Heart left ventricle (tissue), 16 donors: ENCODE measurements at regions not wholly inside any gene's neighbourhood (a gene's known extent, or its start where the extent isn't known, plus 50 kb on each side); places are given as distances from the start of the nearest gene placed in this dataset.

ENCODE experiments used
- ATAC-seq, 4 donors: fragments of 200-7000 bp; cut with Tn5 transposase; one replicate each; pipeline ENCODE4 v1.9.1; 2020 to 2022; ENCODE audit warnings: moderate library complexity in 4 of 4, mild to moderate bottlenecking in 3 of 4, moderate number of reproducible peaks in 1 of 4
- DNase-seq, 5 donors: peaks; one replicate each; pipeline ENCODE4 v3.0.0-alpha.2; 2020
- H3K27ac ChIP-seq, 12 donors: fragments of 200-600 bp; sonication (generic) in 4 of 12; one replicate each; pipeline versions ENCODE4 v1.5.0 to v1.8.0; 2016 to 2022; ENCODE audit warnings: mild to moderate bottlenecking in 2 of 12
- H3K27me3 ChIP-seq, 9 donors: fragments of 200-600 bp; sonication (generic) in 2 of 9; one replicate each; pipeline versions ENCODE4 v1.5.1 to v1.8.0; 2016 to 2022; ENCODE audit warnings: mild to moderate bottlenecking in 3 of 9
- H3K36me3 ChIP-seq, 9 donors: fragments of 200-600 bp; sonication (generic) in 2 of 9; one replicate each; pipeline versions ENCODE4 v1.5.0 to v1.8.0; 2018 to 2022; ENCODE audit warnings: mild to moderate bottlenecking in 2 of 9
- H3K4me1 ChIP-seq, 12 donors: fragments of 200-600 bp; sonication (generic) in 4 of 12; one replicate each; pipeline versions ENCODE4 v1.5.0 to v1.8.0; 2016 to 2022; ENCODE audit warnings: mild to moderate bottlenecking in 3 of 12
- H3K4me3 ChIP-seq, 12 donors: fragments of 200-600 bp; sonication (generic) in 4 of 12; one replicate each; pipeline versions ENCODE4 v1.5.0 to v1.8.0; 2017 to 2022; ENCODE audit warnings: mild to moderate bottlenecking in 9 of 12, moderate library complexity in 4 of 12
- H3K9me3 ChIP-seq, 12 donors: fragments of 200-600 bp; sonication (generic) in 4 of 12; one replicate each; pipeline versions ENCODE4 v1.5.0 to v1.8.0; 2016 to 2022; ENCODE audit warnings: mild to moderate bottlenecking in 1 of 12
- POLR2A ChIP-seq, 2 donors: fragments of 450-650 bp; IDR thresholded peaks; one replicate each; pipeline ENCODE4 v1.6.1; 2017; ENCODE audit warnings: antibody characterized with exemption in 2 of 2, mild to moderate bottlenecking in 2 of 2, moderate library complexity in 2 of 2
- WGBS, 4 donors: extraction: QIAGEN DNeasy Blood & Tissue Kit in 2 of 4; methylation state at CpG; one replicate each; pipeline versions ENCODE4 v1.1.5 to v1.1.7; 2013 to 2018; 5-methylcytosine and 5-hydroxymethylcytosine counted together
- intact Hi-C, 10 donors: fragments of 100-400 bp; cut with DNase I; formaldehyde crosslinking; loops; one replicate each; pipeline versions ENCODE4 v1.11.1 to v1.14.2; 2022
- TF ChIP-seq, protein P1 (sequence below), 12 donors: fragments of 200-600 bp; sonication (generic) in 4 of 12; IDR thresholded peaks; one replicate each; pipeline versions ENCODE4 v1.5.0 to v1.8.0; 2018 to 2022; ENCODE audit warnings: antibody characterized with exemption in 12 of 12, mild to moderate bottlenecking in 5 of 12
- donor health status: ischemic (EF 13 %, LVEDD 7.1; RV severe dilation, severe dysfunction).
- donor health status: healthy with polysubstance abuse.
- donor health status: DM: no; HTN: yes; CAD: no.
- donor health status: DM: no; HTN: no; CAD: no.
- donor health status: ischemic (EF 25% LVEDD 6.9; RV normal size, moderate dysfunction).
- donor health status: ischemic (EF 25% LVEDD 5.7; RV mildly dilated, moderate dysfunction).
- donor health status: healthy.
- donor health status: DM: yes; HTN: yes; CAD: no.
- donor health status: ischemic (EF 35%, LVEDD 5.7; RV mildly dilated, moderate dysfunction).
- donor health status: nonischemic (EF 11% LVEDD 7.7; RV severe dilation, severe dysfunction).
- donor health status: DM: yes; HTN: yes; CAD: no.
- donor health status: PGD.
- donor health status: ischemic (EF 29% LVEDD 5.4; RV normal size, mild dysfunction).
- donor health status: nonischemic (EF 23%, LVEDD 6.1; RV moderate dilation, normal function).

DNA sequence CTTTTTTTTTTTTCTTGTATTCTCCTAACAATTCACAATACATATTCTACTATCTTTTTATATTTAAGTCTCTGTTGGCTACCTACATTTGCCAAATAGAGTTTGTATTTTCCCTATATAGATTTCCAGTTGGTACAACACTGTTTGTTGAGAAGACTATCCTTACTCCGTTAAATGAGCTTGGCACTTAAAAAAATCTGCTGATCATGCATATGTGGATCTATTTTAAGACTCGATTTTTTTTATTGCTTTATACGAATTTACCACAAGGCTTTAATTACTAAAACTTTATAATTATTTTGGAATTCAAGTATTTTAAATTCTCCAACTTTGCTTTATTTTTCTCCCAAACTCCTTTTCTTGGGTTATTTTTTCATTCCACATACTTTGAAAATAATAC, 855.6 kb downstream of the C6orf118 start:
- Histone ChIP-seq H3K4me3 (no peak overlapping the region), H3K27ac (no peak overlapping the region), H3K36me3 (no peaks in the 10 kb centered on the region), H3K9me3 (no peaks in the 10 kb centered on the region), H3K4me1 (no peaks in the 10 kb centered on the region), H3K27me3 (no peaks in the 10 kb centered on the region)
- intact Hi-C loops = no loop called here
- no peak for DNase-seq
- 88 to 94% (median 91%) methylated on average over 3 of the region's 3 CpGs for WGBS, 4 donors
- no peak for ATAC-seq
- TF ChIP-seq POLR2A (IDR thresholded peaks at IDR 0.05) = no peak
- TF ChIP-seq, protein P1, sequence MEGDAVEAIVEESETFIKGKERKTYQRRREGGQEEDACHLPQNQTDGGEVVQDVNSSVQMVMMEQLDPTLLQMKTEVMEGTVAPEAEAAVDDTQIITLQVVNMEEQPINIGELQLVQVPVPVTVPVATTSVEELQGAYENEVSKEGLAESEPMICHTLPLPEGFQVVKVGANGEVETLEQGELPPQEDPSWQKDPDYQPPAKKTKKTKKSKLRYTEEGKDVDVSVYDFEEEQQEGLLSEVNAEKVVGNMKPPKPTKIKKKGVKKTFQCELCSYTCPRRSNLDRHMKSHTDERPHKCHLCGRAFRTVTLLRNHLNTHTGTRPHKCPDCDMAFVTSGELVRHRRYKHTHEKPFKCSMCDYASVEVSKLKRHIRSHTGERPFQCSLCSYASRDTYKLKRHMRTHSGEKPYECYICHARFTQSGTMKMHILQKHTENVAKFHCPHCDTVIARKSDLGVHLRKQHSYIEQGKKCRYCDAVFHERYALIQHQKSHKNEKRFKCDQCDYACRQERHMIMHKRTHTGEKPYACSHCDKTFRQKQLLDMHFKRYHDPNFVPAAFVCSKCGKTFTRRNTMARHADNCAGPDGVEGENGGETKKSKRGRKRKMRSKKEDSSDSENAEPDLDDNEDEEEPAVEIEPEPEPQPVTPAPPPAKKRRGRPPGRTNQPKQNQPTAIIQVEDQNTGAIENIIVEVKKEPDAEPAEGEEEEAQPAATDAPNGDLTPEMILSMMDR (IDR thresholded peaks at IDR 0.05) = no peak

DNA sequence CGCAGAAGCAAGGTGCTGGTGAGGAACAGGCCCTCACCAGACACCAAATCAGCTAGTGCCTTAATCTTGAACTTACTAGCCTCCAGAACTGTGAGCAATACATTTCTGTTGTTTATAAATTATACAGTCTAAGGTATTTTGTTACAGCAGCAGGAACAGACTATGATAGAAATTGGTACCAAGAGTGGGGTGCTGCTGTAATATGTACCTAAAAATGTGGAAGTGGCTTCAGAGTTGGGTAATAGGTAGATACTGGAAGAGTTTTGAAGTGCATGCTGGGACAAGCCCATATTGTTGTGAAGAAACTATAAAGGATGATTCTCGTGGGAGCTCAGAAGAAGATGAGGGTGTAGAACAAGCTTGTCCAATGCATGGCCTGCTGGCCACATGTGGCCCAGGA, 866.8 kb downstream of the C6orf118 start:
- Histone ChIP-seq H3K27ac (no peak overlapping the region), H3K9me3 (peaks cover 0 to 20% (median 0%) of the 10 kb centered on the region in 12 donors), H3K27me3 (no peaks in the 10 kb centered on the region), H3K4me3 (no peak overlapping the region), H3K36me3 (no peaks in the 10 kb centered on the region), H3K4me1 (no peaks in the 10 kb centered on the region)
- ATAC-seq = no peak
- 94 to 97% (median 95%) methylated on average over 2 of the region's 2 CpGs for WGBS, 4 donors
- TF ChIP-seq, protein P1 (IDR thresholded peaks at IDR 0.05) = no peak
- no peak for TF ChIP-seq POLR2A (IDR thresholded peaks at IDR 0.05)
- no peak for DNase-seq
- intact Hi-C loops = no loop called here

DNA sequence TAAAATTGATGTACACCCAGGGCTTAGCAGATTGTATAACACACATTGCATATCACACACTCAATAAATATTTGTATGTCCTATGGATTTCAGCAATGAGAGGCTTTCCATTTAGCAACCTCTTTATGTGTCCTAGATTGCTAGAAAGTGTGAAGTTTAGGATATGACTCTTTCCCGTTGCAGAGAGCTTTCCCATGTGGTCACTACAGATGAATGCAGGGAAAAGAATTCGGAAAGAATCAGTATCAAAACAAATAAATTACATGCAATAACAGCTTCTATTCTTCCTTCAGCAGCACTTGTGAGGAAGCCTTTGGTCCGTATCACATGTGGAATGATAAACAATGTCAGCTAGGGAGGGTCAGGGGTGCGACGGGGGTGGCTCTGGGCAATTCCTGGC, 870.1 kb downstream of the C6orf118 start:
- TF ChIP-seq POLR2A (IDR thresholded peaks at IDR 0.05) = no peak
- TF ChIP-seq, protein P1 (IDR thresholded peaks at IDR 0.05) = no peak
- Histone ChIP-seq H3K36me3 (no peaks in the 10 kb centered on the region), H3K4me3 (no peak overlapping the region), H3K4me1 (peaks cover 0 to 3% (median 0%) of the 10 kb centered on the region in 12 donors), H3K27ac (no peak overlapping the region), H3K27me3 (no peaks in the 10 kb centered on the region), H3K9me3 (peaks cover 0 to 20% (median 0%) of the 10 kb centered on the region in 12 donors)
- no peak for ATAC-seq
- DNase-seq = no peak
- intact Hi-C loops = no loop called here
- WGBS, 4 donors = 77 to 81% (median 80%) methylated on average over 5 of the region's 5 CpGs

DNA sequence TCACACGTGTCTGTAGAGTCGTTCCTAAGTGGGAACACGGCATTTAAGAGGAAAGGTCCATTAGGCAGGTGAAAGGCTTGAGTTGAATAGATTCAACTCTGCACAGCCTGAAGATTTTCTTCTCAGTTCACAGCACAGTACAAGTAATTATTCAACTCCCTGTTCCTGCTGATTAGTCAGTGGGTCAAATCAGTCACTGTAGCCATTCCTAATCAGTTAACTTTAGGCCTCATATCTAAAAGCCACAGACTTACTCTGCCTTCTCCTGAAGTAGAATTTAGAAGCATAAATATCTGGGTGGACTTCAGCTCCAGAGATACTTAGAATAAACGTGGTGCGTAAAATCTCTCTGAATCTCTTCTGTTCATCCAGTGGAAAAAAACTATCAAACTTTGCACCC, 872.4 kb downstream of the C6orf118 start:
- TF ChIP-seq, protein P1 (IDR thresholded peaks at IDR 0.05) = no peak
- no peak for TF ChIP-seq POLR2A (IDR thresholded peaks at IDR 0.05)
- DNase-seq (no peak), ATAC-seq (no peak)
- Histone ChIP-seq H3K9me3 (peaks cover 0 to 7% (median 0%) of the 10 kb centered on the region in 12 donors), H3K4me3 (no peak overlapping the region), H3K4me1 (peaks cover 0 to 3% (median 0%) of the 10 kb centered on the region in 12 donors), H3K36me3 (no peaks in the 10 kb centered on the region), H3K27ac (no peak overlapping the region), H3K27me3 (no peaks in the 10 kb centered on the region)
- WGBS, 4 donors = 89 to 93% (median 92%) methylated on average over 5 of the region's 5 CpGs
- intact Hi-C loops = no loop called here
